Osteocyte (in vitro differentiated cells): ENCODE measurements at regions not wholly inside any gene's neighbourhood (a gene's known extent, or its start where the extent isn't known, plus 50 kb on each side); places are given as distances from the start of the nearest gene placed in this dataset.
"Not testable (repeated sequence)": the region's sequence is repeated elsewhere in the genome, so short reads cannot be mapped to it uniquely, and the experiment has no call there.

Experiments
- DNase-seq: peaks from one replicate; pipeline ENCODE4 v3.0.0; 2021; ENCODE audit warnings: mixed read lengths; ENCODE audit not compliant: unreplicated experiment; ENCODE audit errors: extremely low spot score
- H3K27ac Mint-ChIP-seq: one replicate; pipeline ENCODE4 v1.8.0; 2021; ENCODE audit warnings: mild to moderate bottlenecking, mixed read lengths; ENCODE audit not compliant: unreplicated experiment
- H3K27me3 Mint-ChIP-seq: one replicate; pipeline ENCODE4 v1.8.0; 2021; ENCODE audit warnings: mixed read lengths; ENCODE audit not compliant: unreplicated experiment
- H3K36me3 Mint-ChIP-seq: one replicate; pipeline ENCODE4 v1.8.0; 2021; ENCODE audit warnings: mixed read lengths; ENCODE audit not compliant: unreplicated experiment
- H3K4me1 Mint-ChIP-seq: one replicate; pipeline ENCODE4 v1.8.0; 2021; ENCODE audit warnings: mixed read lengths; ENCODE audit not compliant: unreplicated experiment
- H3K4me3 Mint-ChIP-seq: one replicate; pipeline ENCODE4 v1.8.0; 2021; ENCODE audit warnings: mild to moderate bottlenecking, moderate library complexity, mixed read lengths; ENCODE audit not compliant: unreplicated experiment
- H3K9me3 Mint-ChIP-seq: one replicate; pipeline ENCODE4 v1.8.0; 2021; ENCODE audit warnings: mixed read lengths; ENCODE audit not compliant: unreplicated experiment
- CTCF ChIP-seq: fragments of 200-600 bp; sonication (generic); IDR thresholded peaks from 2 replicates; pipeline ENCODE4 v1.5.0; 2021; ENCODE audit warnings: antibody characterized with exemption, mild to moderate bottlenecking, moderate library complexity

- TF ChIP-seq CTCF, result no peak
- no peak overlapping the region for H3K4me3 Mint-ChIP-seq
- H3K27ac Mint-ChIP-seq, result no peak overlapping the region
- no peaks in the 10 kb centered on the region for H3K36me3 Mint-ChIP-seq
- no peaks in the 10 kb centered on the region for H3K27me3 Mint-ChIP-seq
- H3K4me1 Mint-ChIP-seq, result no peaks in the 10 kb centered on the region
- DNase-seq, result no peak
- H3K9me3 Mint-ChIP-seq, result no peaks in the 10 kb centered on the region
Observed at GRCh38 chr1:105087506-105087905, 1337.8 kb downstream of the AMY1C start.

GRCh38 chr1:105088166-105088565 lies 1338.5 kb downstream of the AMY1C start:
- no peak for TF ChIP-seq CTCF
- no peak for DNase-seq
- no peaks in the 10 kb centered on the region for H3K9me3 Mint-ChIP-seq
- no peaks in the 10 kb centered on the region for H3K27me3 Mint-ChIP-seq
- H3K36me3 Mint-ChIP-seq, result no peaks in the 10 kb centered on the region
- no peak overlapping the region for H3K4me3 Mint-ChIP-seq
- H3K4me1 Mint-ChIP-seq, result no peaks in the 10 kb centered on the region
- H3K27ac Mint-ChIP-seq, result no peak overlapping the region

- not testable (repeated sequence) for DNase-seq, H3K27ac Mint-ChIP-seq, H3K9me3 Mint-ChIP-seq, H3K4me3 Mint-ChIP-seq, H3K36me3 Mint-ChIP-seq, H3K4me1 Mint-ChIP-seq, H3K27me3 Mint-ChIP-seq
Observed at GRCh38 chr1:105093893-105094292, 1344.2 kb downstream of the AMY1C start.

- Mint-ChIP-seq H3K4me3 (no peak overlapping the region), H3K36me3 (no peaks in the 10 kb centered on the region), H3K4me1 (no peaks in the 10 kb centered on the region), H3K9me3 (no peaks in the 10 kb centered on the region), H3K27ac (no peak overlapping the region), H3K27me3 (no peaks in the 10 kb centered on the region)
- DNase-seq, result no peak
- TF ChIP-seq CTCF, result no peak
Observed at GRCh38 chr1:105100102-105100501, 1350.4 kb downstream of the AMY1C start.

- Mint-ChIP-seq H3K4me3 (no peak overlapping the region), H3K27ac (no peak overlapping the region), H3K27me3 (no peaks in the 10 kb centered on the region), H3K36me3 (no peaks in the 10 kb centered on the region), H3K4me1 (no peaks in the 10 kb centered on the region), H3K9me3 (no peaks in the 10 kb centered on the region)
- TF ChIP-seq CTCF, result no peak
- no peak for DNase-seq
Observed at GRCh38 chr1:105101261-105101660, 1351.6 kb downstream of the AMY1C start.

GRCh38 chr1:105102371-105102770 lies 1352.7 kb downstream of the AMY1C start:
- Mint-ChIP-seq H3K27me3 (no peaks in the 10 kb centered on the region), H3K4me3 (no peak overlapping the region), H3K27ac (no peak overlapping the region), H3K4me1 (no peaks in the 10 kb centered on the region), H3K9me3 (no peaks in the 10 kb centered on the region), H3K36me3 (no peaks in the 10 kb centered on the region)
- no peak for DNase-seq
- TF ChIP-seq CTCF, result no peak
